ENCODE measurements at regions not wholly inside any gene's neighbourhood (a gene's known extent, or its start where the extent isn't known, plus 50 kb on each side); places are given as distances from the start of the nearest gene placed in this dataset.

DNA sequence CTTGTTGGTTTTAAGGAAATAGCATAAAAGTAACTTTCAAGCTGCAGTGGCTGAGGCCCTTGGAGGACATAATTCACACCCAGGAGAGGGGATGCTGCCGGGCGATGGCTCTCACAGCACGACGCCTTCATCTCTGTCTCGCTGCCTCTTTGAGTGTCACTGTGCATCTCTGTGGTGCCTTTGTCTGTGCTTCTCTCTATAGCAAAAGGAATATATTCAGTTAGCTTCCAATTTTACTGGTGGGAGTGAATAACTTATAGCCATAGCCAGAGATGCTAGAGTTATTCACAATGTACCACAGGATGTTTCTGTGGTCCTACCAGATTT, 276.7 kb downstream of the SYK start:
- ATAC-seq (no peak), DNase-seq (no peak)
- intact Hi-C loops (cut with DNase I): no loop called here

DNA sequence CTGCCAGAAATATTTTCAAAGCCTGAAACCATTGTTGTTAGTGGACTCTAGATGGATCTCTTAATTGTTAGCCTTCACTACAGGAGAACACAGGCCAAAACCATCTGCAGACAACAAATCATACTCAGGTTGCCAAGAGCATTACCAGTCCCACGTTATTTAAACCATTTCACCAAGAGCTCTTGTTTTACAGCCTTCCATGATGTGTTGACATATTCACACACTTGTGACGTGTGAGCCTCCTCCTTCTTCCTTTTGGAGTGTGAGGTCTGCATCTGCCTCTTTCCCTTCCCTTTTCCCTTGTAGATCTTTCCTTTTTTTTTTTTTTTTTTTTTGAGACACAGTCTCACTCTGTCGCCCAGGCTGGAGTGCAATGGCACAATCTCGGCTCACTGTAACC, 279.0 kb downstream of the AUH start:
- DNase-seq (no peak), ATAC-seq (no peak)
- intact Hi-C loops (cut with DNase I): no loop called here

- DNase-seq (no peak), ATAC-seq (no peak)
- intact Hi-C loops (cut with DNase I): no loop called here
Measured at GRCh38 chr9:91084896-91085516, 276.7 kb downstream of the AUH start.

DNA sequence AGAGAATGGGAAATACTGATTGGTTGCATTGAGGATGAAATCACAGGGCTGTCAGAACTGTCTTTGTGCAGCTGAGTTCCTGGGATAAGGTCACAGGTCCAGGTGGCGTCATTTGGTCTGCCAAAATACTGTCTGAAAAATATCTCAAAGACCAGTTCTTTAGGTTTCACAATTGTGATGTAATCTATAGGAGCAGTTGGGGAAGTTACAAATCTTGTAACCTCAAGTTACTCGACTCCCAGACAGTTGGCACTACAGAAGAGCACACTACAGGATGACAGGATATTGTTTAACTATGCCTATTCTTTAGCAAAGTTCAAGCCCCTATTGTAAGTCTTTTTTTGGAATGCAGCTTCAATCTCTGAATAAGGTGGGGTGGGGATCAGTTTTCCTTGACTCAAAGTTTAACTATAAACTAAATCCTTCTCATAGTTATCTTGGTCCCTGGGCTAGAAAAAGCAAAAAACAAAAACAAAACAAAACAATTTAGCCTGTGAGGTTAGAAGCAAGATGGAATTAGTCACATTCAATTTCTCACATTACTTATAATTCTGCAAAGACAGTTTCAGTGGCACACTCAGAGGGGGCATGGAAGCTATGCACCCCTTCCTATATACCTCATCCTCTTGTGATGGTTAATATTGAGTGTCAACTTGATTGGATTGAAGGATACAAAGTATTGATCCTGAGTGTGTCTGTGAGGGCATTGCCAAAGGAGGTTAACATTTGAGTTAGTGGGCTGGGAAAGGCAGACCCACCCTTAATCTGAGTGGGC, 276.0 kb downstream of the AUH start:
- intact Hi-C loops (cut with DNase I): no loop called here
- no peak for DNase-seq
- no peak for ATAC-seq

- DNase-seq (no peak), ATAC-seq (peak in 1 of 2 donors; percentile 81)
- intact Hi-C loops (cut with DNase I): no loop called here
Measured at GRCh38 chr9:91086657-91087461, 274.9 kb downstream of the AUH start.

DNA sequence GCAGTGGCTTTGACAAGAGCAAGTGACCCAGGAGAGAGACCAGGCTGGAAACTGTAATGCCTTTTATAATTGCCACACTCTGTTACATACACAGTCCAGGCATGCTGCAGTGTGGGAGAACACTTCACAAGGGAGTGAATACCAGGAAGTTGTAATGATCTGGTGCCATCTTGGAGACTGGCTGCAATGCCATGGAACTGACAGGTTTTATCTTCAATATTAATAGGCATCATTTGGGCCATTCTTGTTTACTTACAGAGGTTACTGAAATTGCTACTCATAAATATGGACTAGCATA, 274.3 kb downstream of the AUH start:
- intact Hi-C loops (cut with DNase I): no loop called here
- ATAC-seq: peak in 1 of 2 donors; percentile 52
- DNase-seq: no peak

DNA sequence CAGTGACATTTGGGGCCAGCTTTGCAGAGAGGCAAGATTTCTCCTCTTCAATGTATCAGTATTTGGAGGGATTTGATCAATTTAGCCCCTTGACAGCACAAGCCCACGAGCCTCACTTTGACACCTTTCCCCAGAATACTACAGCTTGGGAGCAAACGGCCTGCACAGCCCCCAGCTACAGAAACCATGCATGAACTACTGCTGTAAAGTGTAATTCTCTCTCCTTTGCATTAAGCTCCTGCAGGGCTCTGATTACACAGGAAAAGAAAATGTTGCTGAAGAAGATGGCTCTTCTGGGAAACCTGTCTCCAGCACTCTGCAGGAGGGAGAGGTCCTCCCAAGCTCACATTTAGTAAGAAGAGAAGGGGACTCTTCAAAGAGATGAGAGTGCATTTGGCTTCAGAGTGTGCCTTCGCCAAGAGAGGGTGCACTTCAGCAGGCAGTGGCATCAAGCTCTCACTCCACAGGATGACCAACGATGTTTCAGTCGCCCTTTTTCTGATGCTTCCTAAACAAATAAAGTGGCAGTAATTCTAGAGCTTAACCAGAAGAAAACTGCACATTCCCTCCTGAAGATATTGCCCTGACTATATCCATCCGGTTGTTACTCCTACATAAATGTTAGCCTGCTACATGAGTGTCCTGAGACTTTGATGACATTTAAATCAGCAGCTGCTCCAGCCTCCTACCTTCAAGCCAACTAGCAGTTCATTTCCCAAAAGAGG, 272.2 kb downstream of the AUH start:
- DNase-seq: no peak
- intact Hi-C loops (cut with DNase I): loop anchor here in 1 of 2 donors (5.0 kb wide), 1 partner anchor 338 kb away; no protein-coding TSS in a partner anchor

DNA sequence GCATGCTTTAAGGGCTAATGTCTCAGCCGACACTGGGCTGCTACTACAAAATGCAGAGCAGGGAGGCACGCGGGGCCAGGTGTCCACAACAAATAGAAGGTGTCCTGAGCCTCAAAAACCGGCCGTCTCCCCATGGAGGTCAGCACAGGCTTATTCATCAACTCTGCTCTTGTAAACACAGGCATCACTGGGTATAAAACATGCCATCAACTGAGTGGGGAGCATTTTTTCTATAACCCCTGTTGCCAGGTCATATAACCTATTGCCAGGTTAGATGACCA, 271.6 kb downstream of the AUH start:
- ATAC-seq (no peak), DNase-seq (no peak)
- intact Hi-C loops (cut with DNase I): loop anchor here in 1 of 2 donors (5.0 kb wide), 1 partner anchor 337 kb away; no protein-coding TSS in a partner anchor

More for the DNA sequence above, 272.2 kb downstream of the AUH start:
- ATAC-seq: peak; percentile 47 to 88

DNA sequence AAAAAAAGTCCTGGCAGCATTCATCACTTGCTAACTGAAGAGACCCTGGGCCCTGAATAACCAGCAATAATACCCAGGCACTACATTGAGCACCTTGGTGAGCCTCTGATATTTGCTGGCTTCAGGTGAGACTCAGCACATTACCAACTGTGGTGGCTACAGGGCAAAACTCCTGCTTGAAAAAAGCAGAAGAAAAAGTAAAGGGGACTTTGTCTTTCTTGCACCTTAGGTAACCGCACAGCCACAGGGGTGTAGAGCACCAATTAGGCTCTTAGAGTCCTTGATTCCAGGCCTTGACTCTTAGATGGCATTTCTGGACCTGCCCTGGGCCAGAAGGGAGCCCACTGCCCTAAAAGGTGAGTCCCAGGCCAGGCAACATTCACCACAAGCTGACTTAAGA, 269.5 kb downstream of the AUH start:
- DNase-seq (no peak), ATAC-seq (no peak)
- intact Hi-C loops (cut with DNase I): loop anchor here in 1 of 2 donors (5.0 kb wide), 1 partner anchor 335 kb away; no protein-coding TSS in a partner anchor

DNA sequence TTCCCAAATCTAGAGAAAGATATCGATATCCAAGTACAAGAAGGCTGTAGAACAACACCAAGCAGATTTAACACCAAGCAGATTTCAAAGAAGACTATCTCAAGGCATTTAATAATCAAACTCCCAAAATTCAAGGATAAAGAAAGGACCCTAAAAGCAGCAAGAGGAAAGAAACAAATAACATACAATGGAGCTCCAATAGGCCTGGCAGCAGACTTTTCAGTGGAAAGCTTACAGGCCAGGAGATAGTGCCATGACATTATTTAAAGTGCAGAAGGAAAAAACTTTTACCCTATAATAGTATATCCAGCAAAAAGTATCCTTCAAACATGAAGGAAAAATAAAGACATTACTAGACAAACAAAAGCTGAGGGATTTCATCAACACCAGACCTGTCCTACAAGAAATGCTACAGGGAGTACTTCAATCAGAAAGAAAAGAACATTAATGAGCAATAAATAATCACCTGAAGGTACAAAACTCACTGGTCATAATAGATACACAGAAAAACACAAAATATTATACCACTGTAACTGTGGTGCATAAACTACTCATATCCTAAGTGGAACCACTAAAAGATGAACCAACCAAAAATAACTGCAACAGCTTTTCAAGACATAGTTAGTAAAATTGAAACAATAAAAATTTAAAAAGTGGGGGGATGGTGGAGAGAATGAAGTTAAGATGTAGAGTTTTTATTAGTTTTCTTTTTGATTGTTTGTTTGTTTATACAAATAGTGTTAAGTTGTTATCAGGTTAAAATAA, 267.2 kb downstream of the AUH start:
- intact Hi-C loops (cut with DNase I): loop anchor here in 1 of 2 donors (5.0 kb wide), 1 partner anchor 333 kb away; no protein-coding TSS in a partner anchor
- DNase-seq (no peak), ATAC-seq (no peak)

- DNase-seq (no peak), ATAC-seq (peak; percentile 16 to 75)
- intact Hi-C loops (cut with DNase I): no loop called here
Measured at GRCh38 chr9:91098203-91098850, 263.4 kb downstream of the AUH start.

DNA sequence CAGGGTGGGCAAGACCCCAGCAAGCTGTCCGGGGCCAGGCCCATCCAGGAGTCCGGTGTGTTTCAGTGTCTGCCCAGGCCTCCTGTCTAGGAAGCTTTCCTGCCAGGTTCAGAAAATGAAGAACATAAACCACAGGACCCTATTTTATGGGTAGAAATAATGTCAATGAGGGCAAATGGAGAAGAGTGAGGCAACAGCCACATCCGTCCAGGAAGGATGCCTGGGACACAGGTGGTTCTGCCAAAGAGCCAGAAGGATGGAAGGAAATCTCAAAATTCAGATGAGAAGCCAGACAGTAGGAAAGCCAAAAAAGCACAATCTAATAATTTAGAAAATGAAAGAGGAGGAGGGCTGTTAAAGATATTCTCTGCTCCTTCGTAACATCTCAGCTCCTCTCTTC, 262.3 kb downstream of the AUH start:
- ATAC-seq (no peak), DNase-seq (no peak)
- intact Hi-C loops (cut with DNase I): no loop called here

DNA sequence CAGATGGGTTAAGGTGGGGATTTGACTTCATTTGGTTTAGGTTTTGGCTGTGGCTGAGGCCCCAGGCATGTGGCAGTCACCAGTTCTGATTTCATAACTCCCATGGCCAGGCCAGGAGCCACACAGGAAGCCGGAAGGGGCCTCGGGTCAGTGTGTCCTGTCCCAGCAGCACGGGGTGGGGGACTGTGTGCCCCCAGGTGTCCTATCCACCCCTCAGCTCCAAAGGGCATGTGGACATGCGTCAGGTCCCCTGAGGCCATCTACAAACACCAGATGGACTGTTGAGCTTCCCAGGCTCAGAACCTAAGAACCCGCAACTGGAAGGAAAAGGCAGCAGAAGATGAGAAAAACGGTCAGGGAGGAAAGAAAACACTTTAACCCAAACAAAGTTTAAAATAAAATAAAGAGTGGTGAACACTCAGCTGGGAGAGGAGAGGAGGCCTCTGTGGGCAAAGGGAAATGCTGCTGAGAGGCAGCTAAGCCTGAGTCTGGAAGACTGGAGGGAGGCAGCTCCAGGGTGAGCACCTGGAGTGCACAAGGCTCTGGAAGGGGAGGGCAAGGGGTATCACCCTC, 260.8 kb downstream of the AUH start:
- intact Hi-C loops (cut with DNase I): loop anchor here in 1 of 2 donors (5.0 kb wide), 1 partner anchor 91 kb away; no protein-coding TSS in a partner anchor
- DNase-seq (peak; percentile 49), ATAC-seq (peak; percentile 9 to 51)

- ATAC-seq: peak in 1 of 2 donors; percentile 19
- intact Hi-C loops (cut with DNase I): loop anchor here in 1 of 2 donors (5.0 kb wide), 1 partner anchor 91 kb away; no protein-coding TSS in a partner anchor
- no peak for DNase-seq
Measured at GRCh38 chr9:91101611-91102168, 260.0 kb downstream of the AUH start.

DNA sequence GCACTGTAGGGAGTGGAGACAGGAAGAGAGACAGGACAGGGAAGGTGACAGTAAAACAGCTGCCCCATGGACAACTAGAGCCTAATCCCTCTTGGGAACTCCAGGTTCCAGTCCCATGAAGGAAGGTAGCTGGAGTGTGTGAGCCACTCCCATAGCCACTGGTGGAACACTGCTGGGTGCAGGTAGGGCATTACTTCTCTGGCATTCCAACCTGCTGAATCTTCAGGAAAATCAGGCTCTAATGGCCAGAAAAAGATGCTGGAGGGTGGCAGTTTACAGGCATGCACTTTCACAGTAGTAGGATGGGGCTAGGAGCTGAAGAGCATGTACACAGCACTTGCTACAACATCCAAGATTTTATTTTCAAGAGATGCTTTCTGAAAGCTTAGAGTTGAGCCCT, 259.4 kb downstream of the AUH start:
- intact Hi-C loops (cut with DNase I): loop anchor here in 1 of 2 donors (5.0 kb wide), 1 partner anchor 90 kb away; no protein-coding TSS in a partner anchor
- DNase-seq: no peak
- no peak for ATAC-seq

DNA sequence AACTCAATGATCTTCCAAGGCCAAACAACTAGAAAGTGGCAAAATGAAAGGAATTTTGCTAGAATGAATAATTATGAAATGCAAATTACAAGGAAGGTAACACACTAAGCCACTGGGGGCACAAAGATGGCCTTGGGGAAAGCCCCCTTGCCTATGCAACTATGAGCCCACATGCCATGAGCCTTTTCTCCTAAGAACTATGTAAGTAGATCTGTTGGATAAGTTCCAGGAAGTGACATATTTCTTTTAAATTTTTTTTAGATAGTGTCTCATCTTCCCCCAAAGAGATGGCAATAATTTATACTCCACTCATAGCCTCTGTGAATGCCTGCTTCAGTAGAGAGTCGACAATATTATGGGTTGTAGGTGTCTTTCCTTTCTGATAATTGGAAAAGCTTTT, 257.8 kb downstream of the AUH start:
- intact Hi-C loops (cut with DNase I): loop anchor here in 1 of 2 donors (5.0 kb wide), 1 partner anchor 88 kb away; no protein-coding TSS in a partner anchor
- no peak for ATAC-seq

GRCh38 chr9:91106415-91107081, 255.2 kb downstream of the AUH start:
- DNase-seq (no peak), ATAC-seq (peak in 1 of 2 donors; percentile 53)
- intact Hi-C loops (cut with DNase I): no loop called here

More for the DNA sequence above, 257.8 kb downstream of the AUH start:
- DNase-seq: no peak

Measured in left cardiac atrium (tissue), 4 donors.